HG02610 (cell line): ENCODE measurements at regions not wholly inside any gene's neighbourhood (a gene's known extent, or its start where the extent isn't known, plus 50 kb on each side); places are given as distances from the start of the nearest gene placed in this dataset.
"Not testable (repeated sequence)": the region's sequence is repeated elsewhere in the genome, so short reads cannot be mapped to it uniquely, and the experiment has no call there.

Source experiments
- ATAC-seq: cut with Tn5 transposase; IDR thresholded peaks from one replicate; pipeline ENCODE4 v1.9.1; 2021; ENCODE audit warnings: mild to moderate bottlenecking, moderate library complexity; ENCODE audit not compliant: unreplicated experiment

DNA sequence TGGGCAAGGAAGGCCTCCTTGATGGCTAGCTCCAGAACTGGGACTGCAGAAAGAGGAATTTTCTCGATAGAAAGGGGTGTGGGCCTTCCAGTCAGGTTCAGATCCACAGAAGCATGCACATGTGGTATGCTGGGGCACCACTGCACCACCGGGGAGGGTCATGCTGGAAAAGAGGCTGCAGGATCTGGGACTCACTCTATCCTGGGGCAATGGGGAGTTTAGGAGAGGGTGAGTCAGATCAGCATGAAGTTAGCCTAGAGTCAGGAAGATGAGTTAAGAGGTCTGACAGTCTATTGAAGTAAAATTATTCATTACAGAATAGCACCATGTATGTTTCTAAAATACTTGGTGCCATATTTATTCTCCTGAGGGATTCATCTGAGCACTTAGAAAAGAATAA, 130.2 kb upstream of the TOPAZ1 start:
- ATAC-seq: no peak

DNA sequence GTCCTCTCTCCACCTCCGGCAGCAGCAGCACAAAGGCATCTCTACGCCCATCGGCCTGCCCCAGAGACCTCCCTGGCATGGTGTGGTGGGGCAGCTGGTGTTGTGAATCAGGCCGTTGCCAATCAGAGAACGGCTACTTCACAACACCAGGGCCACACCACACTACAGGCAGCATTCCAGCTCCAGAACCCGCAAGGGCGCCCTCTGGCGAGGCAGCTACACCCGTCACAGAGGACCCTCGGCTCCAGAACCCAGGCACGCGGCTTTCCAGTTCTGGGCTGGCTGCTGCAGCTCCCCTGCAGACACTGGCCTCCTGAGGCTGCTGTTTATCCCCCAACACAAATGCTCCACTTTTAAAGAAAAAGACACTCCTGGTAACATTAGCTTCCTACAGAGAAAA, 127.5 kb upstream of the TOPAZ1 start:
- peak; percentile 50 for ATAC-seq

DNA sequence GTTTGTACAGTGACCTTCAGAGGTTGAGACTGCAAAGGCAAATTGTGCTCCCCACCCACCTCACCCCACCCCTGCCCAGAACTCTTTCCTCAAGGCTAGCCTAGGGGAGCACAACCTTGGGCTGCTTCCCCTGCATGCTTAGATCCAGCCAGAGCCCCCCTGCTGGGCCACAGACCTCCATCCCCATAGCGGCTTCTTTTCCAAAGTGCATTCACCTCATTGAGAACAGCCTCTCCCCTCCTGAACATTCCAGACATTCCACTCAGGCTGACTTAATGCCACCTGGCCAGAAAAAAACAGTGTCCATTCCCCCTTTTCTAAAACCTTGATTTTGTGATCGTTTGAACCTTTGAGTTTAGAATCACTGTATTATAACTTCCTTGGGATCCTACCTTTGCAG, 124.4 kb upstream of the TOPAZ1 start:
- ATAC-seq: no peak

DNA sequence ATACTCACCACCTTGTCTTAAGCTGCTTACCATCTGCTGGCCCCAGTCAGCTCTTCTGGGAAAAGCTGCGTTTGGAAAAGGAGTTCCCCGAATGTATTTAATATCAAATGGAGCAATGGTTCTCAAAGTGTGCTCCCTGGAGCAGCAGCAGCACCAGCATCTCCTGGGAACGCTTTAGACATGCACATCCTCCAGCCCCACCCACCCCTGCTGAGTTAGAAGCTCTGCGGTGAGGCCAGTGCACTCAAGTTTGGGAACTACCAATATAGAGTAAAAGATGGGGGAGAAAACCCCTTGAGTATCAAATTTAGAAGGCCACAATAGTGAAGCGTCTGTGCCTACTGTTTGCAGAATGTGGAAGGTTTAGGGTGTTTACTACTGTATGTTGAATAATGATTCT, 124.0 kb upstream of the TOPAZ1 start:
- ATAC-seq: no peak

DNA sequence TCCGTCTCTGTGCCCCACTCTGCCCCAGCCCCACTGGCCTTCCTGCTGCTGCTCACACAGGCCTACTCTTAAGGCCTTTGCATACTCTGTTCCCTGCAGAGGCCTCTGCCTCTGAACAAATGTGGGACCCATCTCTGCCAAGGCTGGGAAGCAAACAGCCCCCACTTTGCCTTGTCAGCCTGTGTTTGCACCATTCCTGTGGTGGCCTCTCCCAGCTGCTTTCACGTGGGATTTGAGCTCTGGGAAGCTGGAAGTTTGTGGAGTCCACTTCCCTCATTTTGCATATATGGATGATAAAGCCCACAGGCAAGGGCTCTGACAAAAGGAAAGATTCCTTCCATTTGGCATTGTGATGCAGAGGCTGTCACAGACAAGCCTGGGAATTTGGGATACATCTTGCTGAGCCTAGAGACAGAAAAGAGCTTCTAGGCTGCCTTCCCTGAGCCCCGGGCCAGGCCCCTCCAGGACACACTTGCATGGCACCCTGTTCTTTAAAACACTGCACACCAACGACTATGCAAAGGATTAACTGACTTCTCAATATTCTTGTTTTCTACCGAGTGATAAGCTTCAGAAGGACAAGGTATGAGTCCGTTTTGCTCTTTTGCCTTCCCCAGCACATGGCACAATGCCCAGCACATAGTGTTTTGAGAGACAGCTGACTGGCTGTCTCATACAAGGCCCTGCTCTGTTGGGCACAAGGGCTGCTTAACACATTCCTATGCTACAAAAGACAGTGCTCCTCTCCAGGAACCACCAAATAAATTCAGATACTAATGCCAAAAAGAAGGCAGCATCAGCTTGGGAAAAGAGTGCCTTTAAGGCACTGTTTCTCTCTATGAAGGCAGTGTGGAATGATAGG, 120.7 kb upstream of the TOPAZ1 start:
- no peak for ATAC-seq

DNA sequence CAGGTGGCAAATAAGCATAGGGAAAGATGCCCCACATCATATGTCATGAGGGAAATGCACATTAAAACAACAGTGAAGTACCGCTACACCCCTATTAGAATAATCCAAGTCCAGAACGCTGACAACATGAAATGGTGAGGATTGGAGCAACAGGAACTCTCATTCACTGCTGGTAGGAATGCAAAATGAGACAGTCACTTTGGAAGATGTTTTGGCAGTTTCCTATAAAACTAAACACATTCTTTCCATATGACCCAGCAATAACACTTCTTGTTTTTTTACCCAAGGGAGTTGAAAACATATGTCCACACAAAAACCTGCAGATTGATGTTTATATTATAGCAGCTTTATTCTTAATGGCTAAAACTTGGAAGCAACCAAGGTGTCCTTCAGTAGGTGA, 116.4 kb upstream of the TOPAZ1 start:
- ATAC-seq: no peak

DNA sequence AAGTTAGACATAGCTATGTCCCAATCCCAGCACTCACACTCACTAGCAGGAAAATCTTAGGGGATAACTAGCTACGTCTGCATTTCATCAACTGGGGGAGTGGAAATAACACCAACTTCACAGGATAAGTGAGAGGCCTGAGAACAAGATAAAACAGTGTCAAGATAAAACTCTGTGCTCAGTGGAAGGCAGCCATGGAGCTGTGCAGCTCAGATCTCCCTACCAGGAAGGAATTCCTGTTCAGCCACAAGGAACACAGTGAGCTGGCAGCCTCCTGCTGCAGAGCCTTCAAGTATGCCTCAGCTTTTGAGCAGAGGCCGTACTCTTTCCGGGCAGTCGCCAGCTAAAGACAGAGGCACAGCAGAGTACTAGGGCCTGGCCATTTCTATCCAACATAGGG, 115.8 kb upstream of the TOPAZ1 start:
- no peak for ATAC-seq

DNA sequence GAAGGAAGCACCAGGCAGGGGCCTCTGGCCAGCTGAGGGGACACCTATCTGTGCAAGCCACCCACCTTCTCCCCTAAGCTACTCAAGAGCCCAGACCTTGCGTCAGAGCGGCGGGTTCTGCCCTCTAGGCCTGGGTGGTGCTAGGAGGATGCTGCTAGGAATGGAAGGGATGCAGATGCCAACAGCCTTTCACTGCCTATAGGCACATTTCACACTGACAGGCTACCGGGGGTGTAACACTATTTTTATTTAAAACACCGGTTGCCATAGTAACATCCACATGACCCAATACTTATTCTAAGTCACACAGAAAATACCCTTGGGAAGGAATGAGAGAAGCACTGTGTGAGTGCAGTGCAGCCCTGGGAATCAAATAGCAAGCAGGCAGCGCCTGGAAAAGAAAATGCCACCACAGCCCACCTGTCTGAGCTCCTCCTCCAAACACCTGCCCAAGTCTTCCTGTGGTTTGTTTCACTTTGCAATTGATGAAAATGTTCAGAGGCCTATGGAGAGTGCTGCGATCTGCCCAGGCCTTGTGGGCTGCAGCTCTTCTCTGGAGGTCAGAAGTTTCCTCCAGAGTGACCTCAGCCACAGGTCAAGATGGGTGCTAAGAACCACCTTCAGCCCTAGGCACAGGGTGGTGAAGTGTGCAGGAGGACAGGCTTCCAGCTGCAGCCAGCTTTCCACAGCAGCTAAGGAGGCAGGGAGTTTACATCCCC, 113.5 kb upstream of the TOPAZ1 start:
- ATAC-seq: no peak

DNA sequence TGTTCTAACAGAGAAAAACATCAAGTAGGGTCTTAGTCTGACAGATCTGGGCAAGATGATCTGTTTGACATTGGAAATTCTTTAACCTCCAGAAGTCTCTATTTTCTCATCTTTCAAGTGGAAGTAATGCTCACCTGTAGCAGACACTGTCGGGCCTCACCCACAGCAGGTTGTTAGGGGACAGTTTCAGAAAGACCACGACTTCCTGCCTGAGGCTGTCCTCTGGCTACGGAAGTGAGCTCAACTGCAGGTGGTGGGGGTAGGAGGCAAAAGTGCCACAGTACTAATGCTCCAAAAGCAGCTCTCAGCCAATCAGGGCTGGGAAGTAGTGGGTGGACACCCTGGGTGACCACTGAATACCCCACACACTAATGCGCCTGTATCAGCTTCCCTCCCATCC, 111.4 kb upstream of the TOPAZ1 start:
- no peak for ATAC-seq

DNA sequence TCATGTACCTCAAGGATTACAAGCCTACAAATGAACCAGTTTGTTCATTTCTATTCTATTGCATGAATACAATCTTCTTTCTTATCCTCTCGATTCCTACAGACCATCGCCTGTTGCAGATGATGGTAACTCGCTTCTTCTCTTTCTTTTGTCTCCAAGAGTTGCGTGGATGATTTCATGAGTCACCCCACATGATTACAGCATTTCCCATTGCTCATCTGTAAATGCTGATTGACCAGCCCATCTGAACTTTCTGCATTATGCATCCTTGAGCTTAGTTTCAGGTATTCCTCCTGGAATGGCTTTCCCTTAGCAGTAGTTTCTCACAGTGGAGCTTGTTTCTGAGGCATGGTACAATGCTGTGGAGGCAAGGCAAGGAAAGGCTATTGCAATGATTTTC, 109.6 kb upstream of the TOPAZ1 start:
- ATAC-seq: no peak

DNA sequence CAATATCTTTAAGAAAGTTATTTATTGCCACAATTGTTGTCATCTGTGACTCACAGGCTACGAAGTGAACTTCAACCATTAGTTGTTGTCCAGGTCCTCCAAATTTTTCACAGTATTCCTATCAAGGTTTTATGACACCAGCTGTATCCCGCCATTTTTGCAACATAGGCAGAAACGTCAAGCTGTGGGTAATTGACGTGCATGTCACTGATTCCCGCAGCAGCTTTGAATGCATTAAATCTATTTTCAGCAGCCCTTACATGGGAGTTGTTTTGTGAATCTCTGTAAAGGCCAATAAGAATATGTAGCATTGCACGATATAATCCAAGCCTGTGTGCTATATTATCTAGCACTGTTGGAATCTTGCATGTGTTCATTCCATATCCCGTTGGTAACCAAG, 109.1 kb upstream of the TOPAZ1 start:
- ATAC-seq: no peak

DNA sequence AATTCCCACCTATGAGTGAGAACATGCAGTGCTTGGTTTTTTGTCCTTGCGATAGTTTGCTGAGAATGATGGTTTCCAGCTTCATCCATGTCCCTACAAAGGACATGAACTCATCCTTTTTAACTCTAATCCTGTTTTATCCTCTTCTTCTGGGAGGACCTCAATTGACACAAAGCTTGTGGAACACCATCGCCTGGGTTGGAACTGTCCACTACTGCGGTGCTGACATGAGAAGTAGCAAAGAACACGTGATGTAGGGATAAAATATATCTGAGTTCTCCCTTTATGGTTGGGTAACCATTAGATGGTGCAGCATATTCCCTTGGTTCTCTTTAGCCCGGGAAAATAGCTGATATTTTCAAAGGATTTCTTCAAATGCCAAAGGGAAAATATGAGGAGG, 105.3 kb upstream of the TOPAZ1 start:
- ATAC-seq: no peak

DNA sequence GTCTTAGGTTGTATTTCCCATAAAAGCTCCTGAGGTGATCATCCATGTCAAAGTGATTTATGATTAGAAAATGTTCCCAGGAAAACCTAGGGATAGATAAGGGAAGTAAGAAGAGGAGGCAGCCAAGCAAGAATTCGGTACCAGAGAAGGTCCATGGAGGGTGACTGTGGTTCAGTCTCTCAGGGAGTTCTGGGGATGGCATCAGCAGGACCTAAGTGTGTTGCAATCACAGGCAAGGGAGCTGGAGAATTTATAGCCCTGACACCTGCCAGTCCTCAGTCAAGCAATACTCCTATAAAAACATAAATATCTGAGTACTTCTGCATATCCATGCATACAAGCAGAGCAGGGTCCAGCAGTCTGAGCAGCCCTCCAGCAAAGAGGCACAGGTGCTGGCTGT, 95.6 kb upstream of the TOPAZ1 start:
- ATAC-seq: no peak

DNA sequence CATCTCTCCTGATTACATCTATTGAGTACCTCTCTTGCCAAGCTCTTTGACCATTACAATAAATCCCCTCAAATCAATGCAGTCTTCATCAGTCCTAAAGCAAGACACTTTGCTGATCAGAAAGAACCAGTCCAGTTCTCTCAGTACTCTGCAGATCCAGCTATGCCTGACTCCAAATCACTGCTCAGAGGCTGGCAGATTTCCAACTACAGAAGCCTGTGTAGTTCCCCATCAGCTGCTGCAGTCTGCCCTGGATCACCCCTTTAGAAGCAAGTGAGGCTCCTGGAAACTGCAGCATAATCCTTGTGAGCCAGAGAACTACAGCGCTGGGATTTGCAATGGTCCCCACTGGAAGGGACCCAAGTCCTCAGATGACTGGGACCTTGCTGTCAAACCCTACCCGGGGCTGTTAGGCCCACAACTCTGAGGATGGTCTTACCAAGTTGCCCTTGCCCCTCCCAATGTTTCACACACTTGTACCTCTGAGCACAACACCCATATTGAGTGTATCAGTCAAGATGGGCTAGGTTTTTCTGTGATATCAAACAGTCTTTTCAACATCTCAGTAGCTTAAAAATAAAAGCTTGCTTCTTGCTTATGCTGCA, 81.9 kb upstream of the TOPAZ1 start:
- ATAC-seq: no peak

DNA sequence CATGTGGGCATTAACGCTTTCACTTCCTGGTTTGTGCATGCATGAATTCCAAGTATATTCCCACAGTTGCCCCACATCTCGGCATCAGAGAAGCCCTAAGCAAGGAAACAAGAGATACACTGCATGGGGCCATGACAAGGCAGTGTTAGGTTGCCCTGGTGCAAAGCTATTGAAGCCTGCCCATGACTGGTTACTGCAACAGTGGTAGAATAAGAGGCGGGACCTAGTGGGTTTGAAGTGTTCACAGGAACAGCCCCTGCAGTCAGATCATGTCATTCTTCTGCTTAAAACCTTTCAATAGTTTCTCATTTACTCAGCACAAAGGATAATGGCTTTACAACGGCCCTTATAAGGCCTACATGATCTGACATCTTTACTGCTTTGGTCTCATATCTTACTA, 80.9 kb upstream of the TOPAZ1 start:
- ATAC-seq: no peak

DNA sequence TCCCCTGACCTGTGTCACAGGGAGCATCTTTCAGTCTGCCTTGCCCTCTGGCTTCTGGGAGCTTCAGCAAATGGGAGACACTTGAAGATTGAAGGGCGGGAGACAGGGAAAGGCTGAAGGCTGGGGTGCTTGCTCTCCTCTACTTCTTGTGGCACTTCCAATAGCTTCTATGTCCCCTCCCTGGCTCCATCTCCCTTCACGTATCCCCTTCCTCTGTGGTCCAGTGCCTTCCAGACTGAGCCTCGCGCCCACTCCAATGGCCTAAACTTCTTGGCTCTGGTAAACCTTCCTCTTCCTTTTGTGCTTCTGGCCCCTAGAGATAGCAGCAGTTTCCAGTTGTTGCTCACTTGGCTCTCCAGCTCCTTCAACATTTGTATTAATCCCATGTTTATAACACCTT, 69.8 kb upstream of the TOPAZ1 start:
- no peak for ATAC-seq

DNA sequence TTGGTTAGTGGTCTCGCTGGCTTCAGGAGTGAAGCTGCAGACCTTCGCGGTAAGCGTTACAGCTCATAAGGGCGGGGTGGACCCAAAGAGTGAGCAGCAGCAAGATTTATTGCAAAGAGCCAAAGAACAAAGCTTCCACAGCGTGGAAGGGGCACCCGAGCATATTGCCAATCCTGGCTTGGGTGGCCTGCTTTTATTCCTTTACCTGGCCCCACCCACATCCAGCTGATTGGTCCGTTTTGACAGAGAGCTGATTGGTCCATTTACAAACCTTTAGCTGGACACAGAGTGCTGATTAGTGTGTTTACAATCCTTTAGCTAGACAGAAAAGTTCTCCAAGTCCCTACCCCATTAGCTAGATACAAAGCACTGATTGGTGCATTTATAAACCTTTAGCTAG, 69.0 kb upstream of the TOPAZ1 start:
- not testable (repeated sequence) for ATAC-seq

DNA sequence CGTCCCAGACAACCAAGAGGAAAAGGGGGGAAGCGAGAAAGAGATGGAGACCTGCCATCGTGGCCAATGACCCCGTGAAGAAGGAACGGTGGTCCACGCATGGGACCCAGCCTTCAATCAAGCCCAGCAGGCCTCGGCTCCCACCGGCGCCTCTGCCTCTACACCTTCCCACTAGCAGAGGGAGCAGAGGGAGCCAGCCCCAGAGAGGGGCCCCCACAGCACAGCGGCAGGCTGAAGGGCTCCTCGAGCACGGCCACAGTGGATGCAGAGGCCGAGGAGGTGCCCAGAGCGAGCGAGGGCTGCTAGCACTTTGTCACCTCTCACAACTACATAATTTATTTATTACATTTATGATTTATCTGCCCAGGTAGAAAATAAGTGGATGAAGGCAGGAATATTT, 68.4 kb upstream of the TOPAZ1 start:
- ATAC-seq: no peak

DNA sequence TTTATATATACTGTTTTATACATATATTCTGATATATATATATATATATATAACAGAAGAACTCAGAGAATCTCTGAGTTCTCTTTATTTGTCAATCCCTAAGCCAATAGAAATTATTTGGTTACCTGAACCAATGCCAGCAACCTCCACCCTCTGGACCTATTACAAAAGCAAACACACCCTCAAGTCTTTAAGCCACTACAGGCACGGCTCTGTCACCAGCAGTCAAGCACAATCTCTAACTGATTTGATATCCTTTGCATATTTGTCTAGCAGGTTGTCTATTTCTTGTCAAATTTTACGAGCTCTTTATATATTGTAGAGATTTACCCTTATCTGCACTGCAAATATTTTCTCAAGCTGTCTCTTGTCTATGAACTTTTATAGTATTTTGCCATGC, 66.6 kb upstream of the TOPAZ1 start:
- no peak for ATAC-seq

DNA sequence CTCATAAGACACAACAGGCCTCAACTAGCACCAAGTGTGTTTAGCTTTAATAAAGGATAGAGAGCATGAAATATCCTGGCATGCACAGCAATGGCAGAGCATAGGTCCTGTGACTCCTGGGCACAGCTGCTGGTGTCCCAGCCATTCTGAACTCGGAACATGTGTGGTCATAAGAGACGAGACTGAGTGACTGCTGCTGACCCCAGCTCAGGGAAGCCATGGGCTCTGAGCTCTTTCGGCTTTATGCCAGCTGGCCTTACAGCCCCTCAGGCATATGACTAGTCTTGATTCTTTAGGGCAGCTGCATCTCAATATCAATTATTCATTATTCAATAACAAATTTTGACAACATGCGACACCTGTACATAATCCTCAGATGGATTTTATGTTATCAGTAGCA, 62.4 kb upstream of the TOPAZ1 start:
- ATAC-seq: no peak

DNA sequence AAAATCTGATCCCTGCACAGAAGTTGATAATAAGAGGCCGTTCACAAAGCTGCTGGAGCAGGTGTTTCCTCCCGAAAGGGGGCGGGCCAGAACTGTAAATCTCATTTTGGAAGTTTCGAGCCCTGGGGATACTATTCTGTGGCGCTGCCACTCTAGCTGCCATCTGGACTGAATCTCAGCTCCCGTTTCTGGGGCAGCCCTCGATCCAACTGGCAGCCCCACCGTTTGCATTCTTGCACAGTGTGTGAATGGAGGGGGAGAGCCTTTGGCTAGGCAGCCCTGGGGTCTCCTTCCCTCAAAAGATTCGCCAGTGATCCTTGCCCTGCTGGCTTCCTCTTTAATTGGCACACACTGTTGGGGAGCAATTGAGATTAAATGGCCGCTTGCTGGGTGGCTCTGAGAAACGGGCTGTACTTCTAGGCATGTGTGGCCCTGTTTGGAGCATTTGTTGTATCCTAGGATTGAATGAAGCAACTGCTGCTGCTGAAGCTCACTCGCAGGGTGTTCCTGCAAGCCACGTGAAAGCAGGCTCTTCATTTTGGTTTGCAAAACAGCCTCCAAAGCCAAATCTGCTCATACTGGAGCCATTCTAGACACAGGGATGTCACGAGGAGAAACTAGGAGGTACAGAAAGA, 57.2 kb upstream of the TOPAZ1 start:
- no peak for ATAC-seq
